Fibroblast of mammary gland (primary cell): ENCODE measurements at regions not wholly inside any gene's neighbourhood (a gene's known extent, or its start where the extent isn't known, plus 50 kb on each side); places are given as distances from the start of the nearest gene placed in this dataset.

Experiments used
- DNase-seq: peaks from one replicate; pipeline ENCODE4 v3.0.0-alpha.2; 2010; ENCODE audit warnings: low read depth
- H3K4me3 ChIP-seq: 2 replicates; pipeline ENCODE4 v1.5.1; 2011; ENCODE audit warnings: low read depth, mild to moderate bottlenecking, low read length, moderate library complexity; ENCODE audit not compliant: control insufficient read depth
- CTCF ChIP-seq: conservative IDR thresholded peaks from 2 replicates; pipeline ENCODE4 v1.5.1; 2011; ENCODE audit warnings: low read depth, low read length, inconsistent platforms; ENCODE audit not compliant: control insufficient read depth, insufficient read depth

- DNase-seq, result no peak
- H3K4me3 ChIP-seq, result no peak overlapping the region
- no peak for TF ChIP-seq CTCF
Observed at GRCh38 chr19:27580906-27581305, 1632.0 kb downstream of the UQCRFS1 start.
